ENCODE measurements at regions not wholly inside any gene's neighbourhood (a gene's known extent, or its start where the extent isn't known, plus 50 kb on each side); places are given as distances from the start of the nearest gene placed in this dataset.
"Not testable (repeated sequence)": the region's sequence is repeated elsewhere in the genome, so short reads cannot be mapped to it uniquely, and the experiment has no call there.

DNA sequence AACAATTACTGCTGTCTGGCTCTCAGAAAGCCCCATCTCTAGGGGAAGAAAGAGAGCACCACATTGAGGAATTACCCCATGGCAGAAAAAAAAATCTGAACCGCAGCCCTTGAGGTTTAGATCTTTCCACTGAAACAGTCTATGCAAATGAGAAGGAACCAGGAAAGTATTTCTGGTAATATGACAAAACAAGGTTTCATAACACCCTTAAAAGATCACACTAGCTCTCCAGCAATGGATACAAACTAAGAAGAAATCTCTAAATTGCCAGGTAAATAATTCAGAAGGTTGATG lies 427.1 kb downstream of the PRELID2 start:
- Histone ChIP-seq H3K36me3 (ENCODE audit: control insufficient read depth, insufficient read depth, low read length) (no peaks in the 10 kb centered on the region), H3K27me3 (ENCODE audit: control insufficient read depth, insufficient read depth, low read length) (no peaks in the 10 kb centered on the region), H3K4me3 (ENCODE audit: low read depth, low read length) (no peak overlapping the region)
- TF ChIP-seq, protein P1, sequence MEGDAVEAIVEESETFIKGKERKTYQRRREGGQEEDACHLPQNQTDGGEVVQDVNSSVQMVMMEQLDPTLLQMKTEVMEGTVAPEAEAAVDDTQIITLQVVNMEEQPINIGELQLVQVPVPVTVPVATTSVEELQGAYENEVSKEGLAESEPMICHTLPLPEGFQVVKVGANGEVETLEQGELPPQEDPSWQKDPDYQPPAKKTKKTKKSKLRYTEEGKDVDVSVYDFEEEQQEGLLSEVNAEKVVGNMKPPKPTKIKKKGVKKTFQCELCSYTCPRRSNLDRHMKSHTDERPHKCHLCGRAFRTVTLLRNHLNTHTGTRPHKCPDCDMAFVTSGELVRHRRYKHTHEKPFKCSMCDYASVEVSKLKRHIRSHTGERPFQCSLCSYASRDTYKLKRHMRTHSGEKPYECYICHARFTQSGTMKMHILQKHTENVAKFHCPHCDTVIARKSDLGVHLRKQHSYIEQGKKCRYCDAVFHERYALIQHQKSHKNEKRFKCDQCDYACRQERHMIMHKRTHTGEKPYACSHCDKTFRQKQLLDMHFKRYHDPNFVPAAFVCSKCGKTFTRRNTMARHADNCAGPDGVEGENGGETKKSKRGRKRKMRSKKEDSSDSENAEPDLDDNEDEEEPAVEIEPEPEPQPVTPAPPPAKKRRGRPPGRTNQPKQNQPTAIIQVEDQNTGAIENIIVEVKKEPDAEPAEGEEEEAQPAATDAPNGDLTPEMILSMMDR (IDR thresholded peaks at IDR 0.05; ENCODE audit: insufficient read depth, low read depth, low read length), result no peak
- ChIA-PET CTCF (no interaction called here), POLR2A (no interaction called here)
- no peak for DNase-seq (ENCODE audit: low read depth)

DNA sequence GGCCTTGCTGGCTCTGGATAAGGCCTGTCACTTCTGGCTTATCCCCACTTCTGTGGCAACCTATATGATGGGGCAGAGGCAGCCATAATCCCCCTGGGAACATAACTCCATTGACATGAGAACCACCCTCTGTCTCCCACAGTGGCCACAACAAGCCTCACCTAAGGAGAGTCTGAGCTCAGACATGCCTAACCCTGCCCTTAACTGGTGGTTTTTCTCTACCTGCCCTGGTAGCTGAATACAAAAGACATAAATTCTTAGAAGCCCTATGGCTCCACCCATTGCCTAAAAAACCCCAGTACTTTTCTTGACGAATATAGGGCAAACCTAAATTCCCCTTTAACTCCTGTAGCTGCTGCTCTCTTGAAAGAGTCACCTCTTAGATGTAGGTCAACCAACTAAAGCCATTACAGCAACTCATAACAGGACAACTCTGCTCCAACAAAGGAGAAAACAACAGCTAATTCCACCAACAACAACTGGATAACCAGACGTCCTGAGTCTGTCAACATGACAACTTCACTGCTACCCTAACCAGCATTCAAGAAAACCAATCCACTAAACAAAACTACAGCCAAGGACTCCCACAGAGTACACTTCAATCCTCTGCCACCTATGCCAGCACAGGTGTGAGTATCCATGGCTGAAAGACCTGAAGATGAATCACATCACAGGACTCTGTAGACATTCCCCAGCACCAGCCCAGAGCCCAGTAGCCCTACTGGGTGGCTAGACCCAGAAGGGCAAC lies 427.7 kb downstream of the PRELID2 start:
- POLR2A ChIA-PET, result no interaction called here
- no peaks in the 10 kb centered on the region for H3K27me3 ChIP-seq (ENCODE audit: control insufficient read depth, insufficient read depth, low read length)
- no peak for DNase-seq (ENCODE audit: low read depth)
- CTCF ChIA-PET, result interaction anchor here (0.8 kb wide), 1 partner anchor 19 kb away, joined by 3 read pairs; no protein-coding TSS in a partner anchor
- H3K36me3 ChIP-seq (ENCODE audit: control insufficient read depth, insufficient read depth, low read length), result no peaks in the 10 kb centered on the region
- H3K4me3 ChIP-seq (ENCODE audit: low read depth, low read length), result no peak overlapping the region
- TF ChIP-seq, protein P1 (IDR thresholded peaks at IDR 0.05; ENCODE audit: insufficient read depth, low read depth, low read length), result no peak

DNA sequence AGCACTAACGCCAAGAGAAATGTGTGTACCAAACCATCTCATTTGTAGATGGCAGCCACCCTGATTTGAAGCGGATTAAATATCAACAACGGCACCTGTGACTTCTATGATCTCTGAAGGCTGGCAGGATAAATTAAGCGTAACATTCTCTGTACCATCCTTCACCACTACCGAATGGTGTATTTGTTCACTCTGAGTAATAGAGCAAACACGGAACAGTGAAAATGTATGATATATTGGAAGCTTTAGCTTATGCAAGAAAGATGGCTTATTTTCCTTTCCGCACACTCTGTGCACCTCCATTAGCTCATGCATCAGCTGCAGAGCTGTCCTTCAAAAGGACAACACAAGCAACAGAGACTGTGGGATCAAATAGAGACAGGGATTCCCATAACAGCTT lies 431.1 kb downstream of the PRELID2 start:
- ChIA-PET CTCF (no interaction called here), POLR2A (no interaction called here)
- Histone ChIP-seq H3K36me3 (ENCODE audit: control insufficient read depth, insufficient read depth, low read length) (no peaks in the 10 kb centered on the region), H3K4me3 (ENCODE audit: low read depth, low read length) (no peak overlapping the region), H3K27me3 (ENCODE audit: control insufficient read depth, insufficient read depth, low read length) (no peaks in the 10 kb centered on the region)
- no peak for DNase-seq (ENCODE audit: low read depth)
- TF ChIP-seq, protein P1 (IDR thresholded peaks at IDR 0.05; ENCODE audit: insufficient read depth, low read depth, low read length), result no peak

DNA sequence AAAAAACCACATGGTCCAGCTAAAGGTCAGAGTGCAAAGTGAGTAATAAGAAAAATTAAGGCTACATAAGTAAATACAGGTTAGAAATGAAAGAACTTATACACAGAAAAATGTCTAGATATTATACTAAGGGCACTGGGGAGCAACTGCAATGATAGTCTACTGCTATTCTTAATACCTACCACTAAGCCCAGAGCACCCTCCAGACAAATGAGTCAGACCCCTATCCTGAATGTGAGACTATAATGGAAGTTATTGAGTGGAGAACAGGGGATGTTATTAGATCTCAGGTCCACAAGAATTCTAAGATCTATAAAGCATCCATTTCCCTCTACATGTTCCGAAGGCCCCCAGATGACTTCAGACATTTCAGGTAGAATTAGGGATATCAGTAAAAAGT lies 438.3 kb downstream of the PRELID2 start:
- Histone ChIP-seq H3K27me3 (ENCODE audit: control insufficient read depth, insufficient read depth, low read length) (no peaks in the 10 kb centered on the region), H3K4me3 (ENCODE audit: low read depth, low read length) (no peak overlapping the region), H3K36me3 (ENCODE audit: control insufficient read depth, insufficient read depth, low read length) (no peaks in the 10 kb centered on the region)
- ChIA-PET POLR2A (no interaction called here), CTCF (no interaction called here)
- no peak for DNase-seq (ENCODE audit: low read depth)
- TF ChIP-seq, protein P1 (IDR thresholded peaks at IDR 0.05; ENCODE audit: insufficient read depth, low read depth, low read length), result peak; percentile 12; the same call in 1 of the 2 replicates

DNA sequence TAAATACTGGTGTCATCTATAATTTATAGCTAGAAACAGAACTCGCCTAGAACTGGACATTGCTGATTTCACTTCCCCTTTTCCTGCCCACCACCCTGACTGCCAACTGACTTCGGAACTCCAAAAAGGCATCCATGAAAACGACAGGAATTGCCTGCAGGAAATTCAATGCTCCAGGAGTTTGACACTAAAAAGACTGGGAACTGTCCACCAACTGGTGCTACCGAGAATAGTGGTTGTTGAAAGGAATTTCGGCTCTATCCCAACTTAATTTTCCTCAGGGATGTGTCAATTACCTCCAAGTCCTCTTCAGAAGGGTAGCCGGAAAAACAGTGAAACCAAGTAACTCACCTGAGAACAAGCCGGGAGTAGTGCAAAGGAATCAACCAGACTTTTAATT lies 440.0 kb downstream of the PRELID2 start:
- H3K4me3 ChIP-seq (ENCODE audit: low read depth, low read length); CTCF ChIA-PET; H3K36me3 ChIP-seq (ENCODE audit: control insufficient read depth, insufficient read depth, low read length); POLR2A ChIA-PET; H3K27me3 ChIP-seq (ENCODE audit: control insufficient read depth, insufficient read depth, low read length); DNase-seq (ENCODE audit: low read depth): not testable (repeated sequence)

DNA sequence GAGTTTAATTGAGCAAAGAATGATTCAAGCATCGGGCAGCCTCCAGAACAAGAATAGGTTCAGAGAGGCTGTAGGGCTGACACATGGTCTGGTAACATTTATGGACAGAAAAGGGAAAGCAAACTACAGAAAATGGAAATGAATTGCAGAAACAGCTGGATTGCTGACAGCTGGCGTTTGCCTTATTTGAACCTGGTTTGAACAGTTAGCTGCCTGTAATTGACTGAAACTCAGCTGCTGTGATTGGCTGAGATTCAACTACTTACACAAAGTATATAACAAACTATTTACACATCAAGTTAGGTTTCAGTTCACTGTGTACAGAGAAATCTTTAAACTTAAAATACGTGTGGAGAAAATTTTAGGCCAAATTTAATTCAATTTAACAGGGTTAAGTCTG lies 441.7 kb downstream of the PRELID2 start:
- POLR2A ChIA-PET, result no interaction called here
- Histone ChIP-seq H3K4me3 (ENCODE audit: low read depth, low read length) (no peak overlapping the region), H3K27me3 (ENCODE audit: control insufficient read depth, insufficient read depth, low read length) (no peaks in the 10 kb centered on the region), H3K36me3 (ENCODE audit: control insufficient read depth, insufficient read depth, low read length) (no peaks in the 10 kb centered on the region)
- TF ChIP-seq, protein P1 (IDR thresholded peaks at IDR 0.05; ENCODE audit: insufficient read depth, low read depth, low read length), result no peak
- CTCF ChIA-PET, result no interaction called here
- no peak for DNase-seq (ENCODE audit: low read depth)
